GM12878 (cell line): ENCODE measurements at regions not wholly inside any gene's neighbourhood (a gene's known extent, or its start where the extent isn't known, plus 50 kb on each side); places are given as distances from the start of the nearest gene placed in this dataset.

Experiments used
- ATAC-seq: fragments of 200-7000 bp; cut with Tn5 transposase; 3 replicates; pipeline ENCODE4 v1.9.1; 2020; ENCODE audit warnings: mild to moderate bottlenecking, moderate library complexity
- BruUV-seq: library from RNA; stranded (reverse); fragments of 400-500 nt; replicated peaks from 2 replicates; lab custom pipeline; 2021; lab: Mats Ljungman, UMichigan
- CTCF ChIA-PET: fragments of 300-600 bp; sonication (Branson Sonifier 250); formaldehyde crosslinking; extraction: SDS; loops from one replicate; lab custom pipeline; 2021; ENCODE audit warnings: inconsistent platforms; lab: Yijun Ruan, JAX
- POLR2A ChIA-PET: fragments of 350-600 bp; formaldehyde crosslinking; extraction: SDS; loops from one replicate; lab custom pipeline; 2021; ENCODE audit warnings: inconsistent platforms; lab: Charles Lee
- RAD21 ChIA-PET: fragments of 300-600 bp; sonication (Branson Sonifier 250); formaldehyde crosslinking; loops from one replicate; lab custom pipeline; 2023; ENCODE audit warnings: antibody characterized with exemption; ENCODE audit not compliant: unreplicated experiment; lab: Charles Lee
- SMC1A ChIA-PET: fragments of 300-600 bp; sonication (Branson Sonifier 250); formaldehyde crosslinking; loops from one replicate; lab custom pipeline; 2023; ENCODE audit not compliant: unreplicated experiment, uncharacterized antibody; lab: Charles Lee
- DNase-seq: peaks from one replicate; pipeline ENCODE4 v3.0.0-alpha.2; 2011; ENCODE audit warnings: low read depth, low spot score
- FAIRE-seq: peaks from 3 replicates; lab custom pipeline; 2011; peaks lifted over from hg19 to GRCh38; lab: Jason Lieb, UNC
- H2AFZ ChIP-seq: 2 replicates; pipeline ENCODE4 v1.6.0; 2011; ENCODE audit warnings: low read depth, low read length, control low read depth; ENCODE audit not compliant: control insufficient read depth
- H3K27ac ChIP-seq: 2 replicates; pipeline ENCODE4 v1.5.1; 2011; ENCODE audit warnings: control low read depth; ENCODE audit not compliant: control insufficient read depth, insufficient read depth
- H3K27me3 ChIP-seq, 2 experiments: replicated peaks in 1 of 2; 2 replicates each; pipeline versions ENCODE4 v1.6.0 to v1.6.1; 2011; ENCODE audit warnings: low read length in 1 of 2; ENCODE audit not compliant: control insufficient read depth in 2 of 2, insufficient read depth in 2 of 2
- H3K36me3 ChIP-seq, 2 experiments: 2 replicates each; pipeline ENCODE4 v1.5.1; 2011; ENCODE audit warnings: low read length in 1 of 2; ENCODE audit not compliant: control insufficient read depth in 2 of 2, insufficient read depth in 2 of 2
- H3K4me1 ChIP-seq: 2 replicates; pipeline ENCODE4 v1.6.1; 2011; ENCODE audit warnings: mild to moderate bottlenecking, low read length, moderate library complexity, mixed read lengths; ENCODE audit not compliant: control insufficient read depth, insufficient read depth
- H3K4me2 ChIP-seq: 2 replicates; pipeline ENCODE4 v1.6.0; 2011; ENCODE audit warnings: control low read depth; ENCODE audit not compliant: control insufficient read depth, insufficient read depth
- H3K4me3 ChIP-seq: fragments of 200-600 bp; sonication (generic); 2 replicates; pipeline ENCODE4 v1.5.1; 2016
- H3K79me2 ChIP-seq: 2 replicates; pipeline ENCODE4 v1.6.0; 2011; ENCODE audit warnings: low read length; ENCODE audit not compliant: control insufficient read depth, insufficient read depth
- H3K9ac ChIP-seq: 2 replicates; pipeline ENCODE4 v1.8.0; 2011; ENCODE audit warnings: low read length, control low read depth, mixed read lengths; ENCODE audit not compliant: control insufficient read depth, insufficient read depth
- H3K9me3 ChIP-seq: replicated peaks from 3 replicates; pipeline ENCODE4 v1.5.1; 2011; ENCODE audit warnings: mild to moderate bottlenecking, low read length; ENCODE audit not compliant: control insufficient read depth, insufficient read depth
- H4K20me1 ChIP-seq: 2 replicates; pipeline ENCODE4 v1.6.0; 2011; ENCODE audit not compliant: control insufficient read depth, insufficient read depth
- ASH2L ChIP-seq: fragments of 300-600, 200-600 bp; sonication (generic); IDR thresholded peaks from 2 replicates; pipeline ENCODE4 v1.6.1; 2017; ENCODE audit warnings: low read depth, mild to moderate bottlenecking, borderline replicate concordance
- BACH1 ChIP-seq: fragments of 450-650 bp; IDR thresholded peaks from 2 replicates; pipeline ENCODE4 v1.6.1; 2017; ENCODE audit warnings: mild to moderate bottlenecking, borderline replicate concordance
- CBFB ChIP-seq: IDR thresholded peaks from 2 replicates; pipeline ENCODE4 v1.6.1; 2016; ENCODE audit warnings: antibody characterized with exemption, low read depth
- EGR1 ChIP-seq, 2 experiments: IDR thresholded peaks; 1 replicate in 1 of 2; 2 replicates in 1 of 2; pipeline ENCODE4 v1.6.1; 2011 to 2012; ENCODE audit warnings: low read depth in 2 of 2, low read length in 2 of 2, borderline replicate concordance in 1 of 2, mild to moderate bottlenecking in 1 of 2, moderate library complexity in 1 of 2
- HDAC2 ChIP-seq: fragments of 200-600 bp; sonication (generic); IDR thresholded peaks from 2 replicates; pipeline ENCODE4 v1.6.1; 2017
- MXI1 ChIP-seq: fragments of 150-350 bp; IDR thresholded peaks from 2 replicates; pipeline ENCODE4 v1.6.1; 2011; ENCODE audit warnings: low read depth, mild to moderate bottlenecking, inconsistent platforms, low read length, improper control_type of control experiment
- NFIC ChIP-seq: IDR thresholded peaks from 2 replicates; pipeline ENCODE4 v1.6.1; 2012; ENCODE audit warnings: low read depth, mild to moderate bottlenecking, inconsistent platforms, low read length, moderate library complexity
- NFXL1 ChIP-seq: fragments of 450-650 bp; IDR thresholded peaks from 2 replicates; pipeline ENCODE4 v1.6.1; 2017; ENCODE audit warnings: antibody characterized with exemption, mild to moderate bottlenecking, borderline replicate concordance
- PML ChIP-seq: IDR thresholded peaks from 2 replicates; pipeline ENCODE4 v1.6.1; 2012; ENCODE audit warnings: low read length, inconsistent platforms
- POLR2A ChIP-seq: IDR thresholded peaks from 2 replicates; pipeline ENCODE4 v1.6.1; 2011; ENCODE audit warnings: low read depth, mild to moderate bottlenecking, low read length
- POLR2AphosphoS2 ChIP-seq: IDR thresholded peaks from 2 replicates; pipeline ENCODE4 v1.6.1; 2011; ENCODE audit warnings: low read depth, mild to moderate bottlenecking, low read length, improper control_type of control experiment, moderate library complexity
- RAD51 ChIP-seq: fragments of 450-650 bp; IDR thresholded peaks from 2 replicates; pipeline ENCODE4 v1.6.1; 2016; ENCODE audit warnings: moderate library complexity, mild to moderate bottlenecking, inconsistent platforms
- SIX5 ChIP-seq: IDR thresholded peaks from 2 replicates; pipeline ENCODE4 v1.6.1; 2011; ENCODE audit warnings: mild to moderate bottlenecking, low read depth, low read length, moderate library complexity; ENCODE audit not compliant: severe bottlenecking
- SMAD1 ChIP-seq: fragments of 450-650 bp; IDR thresholded peaks from 2 replicates; pipeline ENCODE4 v1.6.1; 2018; ENCODE audit warnings: mild to moderate bottlenecking, low read depth; ENCODE audit not compliant: partially characterized antibody
- SP1 ChIP-seq: IDR thresholded peaks from one replicate; pipeline ENCODE4 v1.6.1; 2011; ENCODE audit warnings: low read depth, low read length
- TCF3 ChIP-seq: IDR thresholded peaks from 2 replicates; pipeline ENCODE4 v1.6.1; 2012; ENCODE audit warnings: low read depth, mild to moderate bottlenecking, low read length, borderline replicate concordance; ENCODE audit not compliant: insufficient read depth
- ZNF622 ChIP-seq: fragments of 450-650 bp; IDR thresholded peaks from 2 replicates; pipeline ENCODE4 v1.6.1; 2017; ENCODE audit warnings: mild to moderate bottlenecking, inconsistent platforms
- ZZZ3 ChIP-seq: IDR thresholded peaks from 2 replicates; pipeline ENCODE4 v1.6.1; 2011; ENCODE audit warnings: low read depth; ENCODE audit not compliant: control insufficient read depth, insufficient read length
- WGBS: methylation state at CpG from one replicate; pipeline ENCODE4 v1.1.6; 2016; ENCODE audit warnings: low lambda C conversion rate; ENCODE audit not compliant: insufficient replicate concordance, insufficient coverage; ENCODE audit errors: missing lambda C conversion rate; 5-methylcytosine and 5-hydroxymethylcytosine counted together
- in situ Hi-C: fragments of 300-500 bp; cut with MboI; formaldehyde crosslinking; loops from 9 replicates; pipeline ENCODE4 v1.14.3; 2018; ENCODE audit warnings: mixed read lengths
- intact Hi-C: fragments of 100-400 bp; cut with micrococcal nuclease; formaldehyde crosslinking; loops from one replicate; pipeline ENCODE4 v1.14.2; 2022; ENCODE audit not compliant: unreplicated experiment
- TF ChIP-seq, protein P1 (sequence below): fragments of 450-650 bp; IDR thresholded peaks from 2 replicates; pipeline ENCODE4 v1.6.1; 2017; ENCODE audit warnings: mild to moderate bottlenecking
- TF ChIP-seq, protein P2 (sequence below): IDR thresholded peaks from 2 replicates; pipeline ENCODE4 v1.6.1; 2011; ENCODE audit warnings: borderline replicate concordance, low read depth, mild to moderate bottlenecking, moderate library complexity, low read length; ENCODE audit not compliant: insufficient read depth, poor library complexity, severe bottlenecking

DNA sequence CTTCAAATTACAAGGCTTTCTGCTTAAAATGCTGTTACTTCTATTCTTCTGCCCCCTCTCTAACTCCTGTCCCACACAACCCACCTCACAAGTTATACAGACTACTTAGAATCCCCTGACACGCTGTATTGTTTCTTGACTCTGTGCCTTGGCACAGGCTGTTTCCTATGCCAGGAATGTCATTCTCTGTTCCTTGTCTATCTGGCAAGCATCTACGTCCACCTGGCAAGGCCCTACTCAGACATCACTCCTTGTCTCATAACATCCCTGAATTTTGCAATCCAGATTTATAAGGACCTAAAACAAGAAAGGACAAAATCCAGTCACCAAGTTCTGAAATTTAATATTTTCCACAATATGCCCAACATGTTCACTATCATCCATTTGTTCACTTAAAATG is 182.0 kb upstream of the CHRM3 start:
- intact Hi-C loops, result no loop called here
- ChIA-PET POLR2A (no interaction called here), RAD21 (no interaction called here), CTCF (no interaction called here), SMC1A (no interaction called here)
- Histone ChIP-seq H3K9me3 (no peaks in the 10 kb centered on the region), H2AFZ (no peak overlapping the region), H3K36me3 (no peaks in the 10 kb centered on the region), H3K4me3 (no peak overlapping the region), H3K79me2 (no peaks in the 10 kb centered on the region), H3K9ac (no peak overlapping the region), H3K4me2 (no peak overlapping the region), H3K27me3 (no peaks in the 10 kb centered on the region), H3K27ac (no peak overlapping the region), H4K20me1 (no peaks in the 10 kb centered on the region), H3K4me1 (no peaks in the 10 kb centered on the region)
- FAIRE-seq, result no peak
- in situ Hi-C loops, result no loop called here
- TF ChIP-seq ZNF622 (no peak), SIX5 (no peak), MXI1 (no peak), EGR1 (IDR thresholded peaks at IDR 0.05; ENCODE audit: borderline replicate concordance in 1 of 2, low read depth in 2 of 2, low read length in 2 of 2) (no peak), NFIC (no peak), HDAC2 (no peak), CBFB (no peak), NFXL1 (no peak), TCF3 (no peak), SP1 (no peak), PML (no peak), ZZZ3 (no peak), POLR2AphosphoS2 (no peak), RAD51 (no peak), POLR2A (no peak), ASH2L (no peak), SMAD1 (no peak), BACH1 (no peak)
- TF ChIP-seq, protein P1, sequence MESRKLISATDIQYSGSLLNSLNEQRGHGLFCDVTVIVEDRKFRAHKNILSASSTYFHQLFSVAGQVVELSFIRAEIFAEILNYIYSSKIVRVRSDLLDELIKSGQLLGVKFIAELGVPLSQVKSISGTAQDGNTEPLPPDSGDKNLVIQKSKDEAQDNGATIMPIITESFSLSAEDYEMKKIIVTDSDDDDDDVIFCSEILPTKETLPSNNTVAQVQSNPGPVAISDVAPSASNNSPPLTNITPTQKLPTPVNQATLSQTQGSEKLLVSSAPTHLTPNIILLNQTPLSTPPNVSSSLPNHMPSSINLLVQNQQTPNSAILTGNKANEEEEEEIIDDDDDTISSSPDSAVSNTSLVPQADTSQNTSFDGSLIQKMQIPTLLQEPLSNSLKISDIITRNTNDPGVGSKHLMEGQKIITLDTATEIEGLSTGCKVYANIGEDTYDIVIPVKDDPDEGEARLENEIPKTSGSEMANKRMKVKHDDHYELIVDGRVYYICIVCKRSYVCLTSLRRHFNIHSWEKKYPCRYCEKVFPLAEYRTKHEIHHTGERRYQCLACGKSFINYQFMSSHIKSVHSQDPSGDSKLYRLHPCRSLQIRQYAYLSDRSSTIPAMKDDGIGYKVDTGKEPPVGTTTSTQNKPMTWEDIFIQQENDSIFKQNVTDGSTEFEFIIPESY, result no peak
- TF ChIP-seq, protein P2, sequence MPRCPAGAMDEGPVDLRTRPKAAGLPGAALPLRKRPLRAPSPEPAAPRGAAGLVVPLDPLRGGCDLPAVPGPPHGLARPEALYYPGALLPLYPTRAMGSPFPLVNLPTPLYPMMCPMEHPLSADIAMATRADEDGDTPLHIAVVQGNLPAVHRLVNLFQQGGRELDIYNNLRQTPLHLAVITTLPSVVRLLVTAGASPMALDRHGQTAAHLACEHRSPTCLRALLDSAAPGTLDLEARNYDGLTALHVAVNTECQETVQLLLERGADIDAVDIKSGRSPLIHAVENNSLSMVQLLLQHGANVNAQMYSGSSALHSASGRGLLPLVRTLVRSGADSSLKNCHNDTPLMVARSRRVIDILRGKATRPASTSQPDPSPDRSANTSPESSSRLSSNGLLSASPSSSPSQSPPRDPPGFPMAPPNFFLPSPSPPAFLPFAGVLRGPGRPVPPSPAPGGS, result no peak
- 46% methylated on average over 2 of the region's 2 CpGs for WGBS
- ATAC-seq, result no peak
- BruUV-seq, result no TSS peak
- no peak for DNase-seq
